DOHH2 (cell line): ENCODE measurements at regions not wholly inside any gene's neighbourhood (a gene's known extent, or its start where the extent isn't known, plus 50 kb on each side); places are given as distances from the start of the nearest gene placed in this dataset.

ENCODE experiments used
- CTCF ChIP-seq: fragments of 200-600 bp; sonication (generic); IDR thresholded peaks from one replicate; pipeline ENCODE4 v1.5.1; 2014; ENCODE audit warnings: antibody characterized with exemption, mild to moderate bottlenecking, low read depth, low read length; ENCODE audit not compliant: poor library complexity, severe bottlenecking
- EZH2phosphoT487 ChIP-seq: fragments of 200-600 bp; sonication (generic); IDR thresholded peaks from 2 replicates; pipeline ENCODE4 v1.6.1; 2017; ENCODE audit warnings: borderline replicate concordance, mild to moderate bottlenecking, antibody characterized with exemption, low read length, moderate library complexity, mixed read lengths

- no peak for TF ChIP-seq CTCF
- TF ChIP-seq EZH2phosphoT487: no peak
These were observed 292.3 kb upstream of the GK2 start for GRCh38 chr4:79700356-79700755.
